GM10266 (cell line): ENCODE measurements at regions not wholly inside any gene's neighbourhood (a gene's known extent, or its start where the extent isn't known, plus 50 kb on each side); places are given as distances from the start of the nearest gene placed in this dataset.

Experiments
- DNase-seq: peaks from one replicate; pipeline ENCODE4 v3.0.0; 2012; ENCODE audit errors: extremely low spot score
- TF ChIP-seq, protein P1 (sequence below): IDR thresholded peaks from 2 replicates; pipeline ENCODE4 v1.5.1; 2012; ENCODE audit warnings: mild to moderate bottlenecking, low read depth; ENCODE audit not compliant: control insufficient read depth, insufficient read depth; ENCODE audit errors: missing control alignments

DNA sequence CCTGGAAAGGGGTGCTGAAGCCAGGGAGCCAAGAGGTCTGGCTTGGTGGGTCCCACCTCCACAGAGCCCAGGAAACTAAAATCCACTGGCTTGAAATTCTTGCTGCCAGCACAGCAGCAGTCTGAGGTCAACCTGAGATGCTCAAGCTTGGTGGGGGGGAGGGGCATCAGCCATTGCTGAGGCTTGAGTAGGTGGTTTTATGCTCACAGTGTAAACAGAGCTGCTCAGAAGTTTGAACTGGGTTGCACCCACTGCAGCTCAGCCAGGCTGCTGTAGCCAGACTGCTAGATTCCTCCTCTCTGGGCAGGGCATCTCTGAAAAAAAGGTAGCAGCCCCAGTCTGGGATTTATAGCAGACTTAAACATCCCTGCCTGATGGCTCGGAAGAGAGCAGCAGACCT, 55.5 kb upstream of the FBXL17 start:
- no peak for DNase-seq
- TF ChIP-seq, protein P1, sequence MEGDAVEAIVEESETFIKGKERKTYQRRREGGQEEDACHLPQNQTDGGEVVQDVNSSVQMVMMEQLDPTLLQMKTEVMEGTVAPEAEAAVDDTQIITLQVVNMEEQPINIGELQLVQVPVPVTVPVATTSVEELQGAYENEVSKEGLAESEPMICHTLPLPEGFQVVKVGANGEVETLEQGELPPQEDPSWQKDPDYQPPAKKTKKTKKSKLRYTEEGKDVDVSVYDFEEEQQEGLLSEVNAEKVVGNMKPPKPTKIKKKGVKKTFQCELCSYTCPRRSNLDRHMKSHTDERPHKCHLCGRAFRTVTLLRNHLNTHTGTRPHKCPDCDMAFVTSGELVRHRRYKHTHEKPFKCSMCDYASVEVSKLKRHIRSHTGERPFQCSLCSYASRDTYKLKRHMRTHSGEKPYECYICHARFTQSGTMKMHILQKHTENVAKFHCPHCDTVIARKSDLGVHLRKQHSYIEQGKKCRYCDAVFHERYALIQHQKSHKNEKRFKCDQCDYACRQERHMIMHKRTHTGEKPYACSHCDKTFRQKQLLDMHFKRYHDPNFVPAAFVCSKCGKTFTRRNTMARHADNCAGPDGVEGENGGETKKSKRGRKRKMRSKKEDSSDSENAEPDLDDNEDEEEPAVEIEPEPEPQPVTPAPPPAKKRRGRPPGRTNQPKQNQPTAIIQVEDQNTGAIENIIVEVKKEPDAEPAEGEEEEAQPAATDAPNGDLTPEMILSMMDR = no peak

DNA sequence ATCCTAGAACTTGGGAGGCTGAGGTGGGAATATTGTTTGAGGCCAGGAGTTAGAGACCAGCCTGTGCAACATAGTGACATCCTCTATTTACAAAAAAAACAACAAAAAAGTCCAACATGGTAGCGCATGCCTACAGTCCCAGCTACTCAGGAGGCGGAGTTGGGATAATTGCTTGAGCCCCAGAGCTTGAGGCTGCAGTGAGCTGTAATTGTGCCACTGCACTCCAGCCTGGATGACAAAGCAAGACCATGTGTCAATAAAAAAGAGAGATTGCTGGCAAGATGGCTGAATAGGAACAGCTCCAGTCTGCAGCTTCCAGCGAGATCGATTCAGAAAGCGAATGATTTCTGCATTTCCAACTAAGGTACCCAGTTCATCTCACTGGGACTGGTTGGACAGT, 54.8 kb upstream of the FBXL17 start:
- no peak for DNase-seq

DNA sequence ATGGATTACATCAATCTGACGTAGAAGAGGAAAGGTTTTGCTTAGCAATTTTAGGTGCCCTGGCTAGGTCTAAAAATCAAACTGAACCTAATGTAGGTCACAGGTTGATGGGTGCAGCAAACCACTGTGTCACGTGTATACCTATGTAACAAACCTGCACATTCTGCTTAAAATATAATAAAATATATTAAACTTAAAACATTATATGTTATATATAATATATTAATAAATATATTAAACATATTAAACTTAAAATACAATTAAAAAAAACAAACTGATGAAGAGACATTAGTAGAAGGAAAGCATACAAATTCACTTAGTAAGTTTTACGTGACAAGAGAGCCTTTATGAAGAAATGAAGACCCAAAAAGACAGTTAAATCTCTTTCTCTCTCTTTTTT, 51.7 kb upstream of the FBXL17 start:
- TF ChIP-seq, protein P1 = no peak
- no peak for DNase-seq

More for the DNA sequence above, 54.8 kb upstream of the FBXL17 start:
- TF ChIP-seq, protein P1 = no peak

DNA sequence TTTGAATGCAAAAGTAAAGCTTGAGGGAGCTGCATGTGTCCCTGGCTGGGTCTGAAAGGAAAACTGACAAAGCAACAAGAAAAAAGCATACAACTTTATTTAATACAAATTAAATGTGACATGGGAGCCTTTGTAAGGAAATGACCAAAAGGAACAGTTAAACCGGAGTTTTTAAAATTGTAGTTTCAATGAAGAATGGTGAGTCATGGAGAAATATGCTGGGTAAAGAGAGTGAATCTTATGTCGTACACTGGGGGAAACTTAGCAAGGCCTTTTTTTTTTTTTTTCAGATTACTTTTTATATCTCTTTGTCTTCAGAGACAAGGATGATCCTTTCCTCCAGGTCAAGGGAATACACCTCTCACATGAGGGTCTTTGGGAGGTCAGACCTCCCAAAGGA, 50.1 kb upstream of the FBXL17 start:
- TF ChIP-seq, protein P1 = no peak
- DNase-seq = no peak
